Posterior cingulate gyrus (tissue), 11 donors: ENCODE measurements at regions not wholly inside any gene's neighbourhood (a gene's known extent, or its start where the extent isn't known, plus 50 kb on each side); places are given as distances from the start of the nearest gene placed in this dataset.
"Not testable (repeated sequence)": the region's sequence is repeated elsewhere in the genome, so short reads cannot be mapped to it uniquely, and the experiment has no call there.

Experiments used
- DNase-seq, 10 donors: peaks; one replicate each; pipeline versions ENCODE4 v3.0.0 to v3.0.0-alpha.2; 2020 to 2021; ENCODE audit warnings: mixed read lengths in 3 of 10
- intact Hi-C: fragments of 100-400 bp; cut with DNase I; formaldehyde crosslinking; loops from one replicate; pipeline ENCODE4 v1.15.1; 2023

DNA sequence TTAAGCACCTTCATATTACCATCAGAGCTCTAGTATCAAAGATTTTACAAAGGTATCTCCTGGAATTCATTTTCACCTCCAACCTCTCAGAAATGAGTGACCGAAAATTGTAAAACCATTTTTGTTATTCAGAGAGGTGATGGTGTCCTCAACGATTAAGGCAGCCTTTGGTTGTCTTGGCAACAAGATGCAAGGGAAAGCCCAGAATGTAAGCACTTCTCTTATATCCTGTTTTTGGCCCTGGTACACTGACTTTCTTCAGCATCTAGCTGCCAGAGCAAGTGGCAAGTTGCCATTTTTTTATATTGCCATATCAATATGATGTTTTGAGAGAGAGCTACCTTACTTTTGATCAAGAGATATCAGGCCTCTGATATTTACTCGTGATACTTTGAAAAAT is 384.9 kb upstream of the NECTIN3 start:
- DNase-seq, result no peak
- intact Hi-C loops, result no loop called here

DNA sequence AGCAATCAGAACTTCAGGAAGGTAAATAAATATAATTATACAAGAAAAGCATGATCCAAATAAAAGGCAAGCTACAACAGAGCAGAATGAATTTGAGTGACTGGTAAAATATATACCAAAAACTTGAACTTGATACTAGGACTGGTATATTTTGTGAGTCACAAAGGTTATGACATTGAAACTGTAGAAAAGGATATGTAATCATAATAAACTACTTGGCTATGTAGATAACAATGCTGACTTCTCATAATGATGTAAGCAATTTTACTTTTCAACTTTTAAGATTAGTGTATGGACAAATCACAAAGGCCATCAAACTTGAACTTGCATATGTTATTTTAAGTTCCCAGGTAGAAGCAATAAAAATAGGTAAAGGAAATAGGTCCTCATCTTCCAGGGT is 384.5 kb upstream of the NECTIN3 start:
- no peak for DNase-seq
- intact Hi-C loops, result no loop called here

DNA sequence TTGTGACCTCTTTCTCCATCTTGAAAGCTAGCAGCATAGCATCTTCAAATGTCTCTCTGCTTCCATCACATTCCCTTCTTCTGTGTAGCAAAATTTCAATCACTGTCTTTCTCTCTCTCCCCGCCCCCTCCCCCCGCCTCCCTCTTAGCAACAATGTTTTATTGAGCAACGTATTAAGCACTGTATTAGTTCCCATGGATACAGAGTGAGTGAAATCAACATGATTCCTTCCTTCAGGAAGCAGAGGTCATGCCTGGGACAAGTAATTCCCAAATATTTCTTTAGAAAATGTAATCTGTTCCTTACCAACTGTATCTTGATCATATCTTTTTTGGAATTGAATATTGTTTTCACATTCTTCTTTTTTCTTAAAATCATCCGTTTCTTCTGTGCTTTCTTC is 373.7 kb upstream of the NECTIN3 start:
- no peak for DNase-seq
- intact Hi-C loops, result no loop called here

DNA sequence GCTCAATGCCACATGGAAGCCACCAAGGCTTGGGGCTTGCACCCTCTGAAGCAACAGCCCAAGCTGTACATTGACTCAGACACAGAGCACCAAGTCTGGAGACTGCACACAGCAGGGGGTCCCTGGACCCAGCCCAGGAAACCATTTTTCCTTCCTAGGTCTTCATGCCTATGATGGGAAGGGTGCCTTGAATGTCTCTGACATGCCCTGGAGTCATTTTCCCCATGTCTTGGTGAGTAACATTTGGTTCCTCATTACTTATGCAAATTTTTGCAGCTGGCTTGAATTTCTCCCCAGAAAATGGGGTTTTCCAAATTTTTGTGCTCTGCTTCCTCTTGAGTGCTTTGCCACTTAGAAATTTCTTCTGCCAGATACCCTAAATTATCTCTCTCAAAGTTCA is 367.3 kb upstream of the NECTIN3 start:
- intact Hi-C loops, result not testable (repeated sequence)
- peak in 1 of 10 donors; percentile 59 for DNase-seq

DNA sequence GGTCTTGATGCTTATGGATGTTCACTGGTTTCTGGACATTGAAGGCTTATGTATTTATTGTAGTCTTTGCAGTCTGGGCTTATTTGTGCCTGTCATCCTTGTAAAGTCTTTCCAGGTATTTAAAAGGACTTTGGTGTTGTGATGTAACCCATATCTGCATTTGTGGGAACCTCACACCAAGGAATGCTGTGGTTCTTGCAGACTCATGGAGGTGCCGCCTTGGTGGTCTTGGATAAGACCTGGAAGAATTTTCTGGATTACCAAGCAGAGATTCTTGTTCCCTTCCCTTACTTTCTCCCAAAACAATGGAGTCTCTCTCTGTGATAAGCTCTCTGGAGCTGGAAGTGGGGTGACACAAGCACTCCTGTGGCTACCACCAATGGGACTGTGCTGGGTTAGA is 363.5 kb upstream of the NECTIN3 start:
- no peak for DNase-seq
- intact Hi-C loops, result no loop called here

DNA sequence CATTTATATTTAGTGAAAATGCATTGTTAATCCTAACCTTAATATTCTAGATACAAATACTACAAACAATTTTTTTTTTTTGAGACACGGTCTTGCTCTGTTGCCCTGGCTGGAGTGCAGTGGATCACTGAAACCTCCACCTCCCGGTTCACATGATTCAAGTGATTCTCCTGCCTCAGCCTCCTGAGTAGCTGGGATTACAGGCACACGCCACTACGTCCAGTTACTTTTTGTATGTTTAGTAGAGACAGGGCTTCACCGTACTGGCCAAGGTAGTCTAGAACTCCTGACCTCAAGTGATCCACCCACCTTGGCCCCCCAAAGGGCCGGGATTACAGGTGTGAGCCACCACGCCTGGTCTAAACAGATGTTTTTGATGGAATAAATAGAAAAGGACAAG is 361.5 kb upstream of the NECTIN3 start:
- DNase-seq, result no peak
- intact Hi-C loops, result no loop called here

DNA sequence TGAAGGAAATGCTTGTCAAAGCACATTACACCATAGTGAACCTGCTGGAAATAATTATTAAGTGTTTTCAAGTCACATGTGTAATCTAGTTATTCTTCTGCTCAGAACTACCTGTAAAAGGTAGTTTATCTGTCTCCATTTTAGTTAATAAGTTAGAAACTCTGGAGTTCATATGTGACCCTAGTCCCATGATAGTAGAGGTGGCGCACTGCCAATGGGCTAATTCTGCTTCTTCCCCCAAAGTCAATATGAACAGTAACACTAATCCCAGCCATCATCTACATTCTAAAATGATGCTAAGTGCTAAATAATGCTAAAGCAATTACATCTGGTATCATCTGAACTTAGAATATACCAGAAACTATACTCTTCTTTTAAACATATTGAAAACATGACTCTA is 361.0 kb upstream of the NECTIN3 start:
- no peak for DNase-seq
- intact Hi-C loops, result no loop called here

DNA sequence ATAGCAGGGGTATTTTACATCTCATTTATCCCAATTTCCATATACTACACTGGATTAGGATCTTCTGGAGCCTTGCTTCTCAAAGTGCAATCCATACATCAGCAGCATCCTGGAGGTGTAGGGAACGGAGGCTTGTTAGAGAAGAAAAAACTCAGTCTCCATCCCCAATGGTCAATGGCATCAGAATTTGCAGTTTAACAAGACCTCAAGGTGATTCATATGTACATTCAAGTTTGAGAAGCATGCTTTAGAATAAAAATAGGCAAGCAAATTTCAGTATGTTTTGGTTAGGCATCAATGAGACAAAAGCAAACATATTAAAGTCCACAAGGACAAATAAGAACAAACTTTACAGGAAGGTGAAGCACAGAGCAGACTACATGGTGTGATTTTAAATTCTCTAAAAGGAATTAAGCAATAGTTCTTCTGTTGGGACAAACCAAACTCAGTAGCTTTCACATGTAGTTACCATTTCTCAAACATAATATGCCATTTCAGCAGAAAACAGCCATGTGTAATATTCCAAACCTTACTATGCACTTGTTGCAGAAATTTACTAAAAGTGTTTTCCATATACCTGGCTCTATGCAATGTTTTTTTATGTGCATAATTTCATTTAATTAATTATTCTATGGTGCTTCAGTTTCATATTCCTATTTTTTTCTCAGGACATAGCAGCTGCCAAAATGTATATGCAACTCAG is 360.3 kb upstream of the NECTIN3 start:
- DNase-seq, result no peak
- intact Hi-C loops, result no loop called here

DNA sequence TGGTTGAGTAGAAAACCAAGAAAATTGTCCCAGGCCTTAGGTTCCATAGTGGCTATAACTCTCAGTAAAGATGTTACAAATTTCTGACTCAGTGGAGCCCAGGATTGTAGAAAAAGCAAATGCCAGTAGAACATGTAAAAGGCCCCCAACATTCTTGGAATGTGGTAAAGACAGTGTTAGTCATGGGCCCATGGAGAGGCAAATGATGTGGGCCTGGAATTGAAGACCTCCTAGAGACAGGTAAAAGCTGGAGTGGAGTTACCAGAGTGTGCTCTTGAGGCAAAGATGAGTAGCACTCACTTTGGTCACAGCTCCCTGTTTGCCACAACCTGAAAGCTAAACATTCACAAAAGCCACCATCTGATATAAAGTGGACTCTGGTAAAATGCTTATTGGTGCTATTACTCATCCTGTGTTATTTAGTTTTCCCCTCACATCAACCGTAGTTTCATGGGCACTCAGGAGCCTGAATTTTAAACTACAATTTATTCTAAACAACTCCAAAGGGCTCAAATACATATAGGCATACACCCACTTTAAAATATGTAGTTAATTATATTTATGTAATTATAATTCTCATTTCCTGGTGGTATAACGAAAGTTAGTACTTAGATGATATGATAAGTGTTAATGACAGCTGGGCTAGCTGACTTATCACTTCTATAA is 359.6 kb upstream of the NECTIN3 start:
- no peak for DNase-seq
- intact Hi-C loops, result no loop called here

DNA sequence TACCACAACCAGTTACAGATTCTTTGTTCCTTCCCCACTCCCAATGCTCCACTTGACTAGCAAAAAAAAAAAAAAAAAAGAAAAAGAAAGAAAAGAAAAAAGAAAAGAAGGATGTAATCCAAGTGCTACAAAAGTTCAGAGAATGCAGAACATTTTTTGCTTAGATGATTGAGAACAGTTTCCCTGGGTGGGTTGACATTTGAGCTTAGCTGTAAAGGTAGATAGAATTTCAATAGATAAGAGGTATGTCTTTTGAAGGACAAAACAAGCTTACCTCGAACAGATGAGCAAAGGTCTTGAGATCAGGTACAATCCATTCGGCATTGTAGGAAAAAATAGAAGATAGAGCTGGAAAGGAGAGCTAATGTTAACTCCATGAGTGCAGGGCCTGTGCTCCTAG is 344.6 kb upstream of the NECTIN3 start:
- DNase-seq, result no peak
- intact Hi-C loops, result no loop called here

DNA sequence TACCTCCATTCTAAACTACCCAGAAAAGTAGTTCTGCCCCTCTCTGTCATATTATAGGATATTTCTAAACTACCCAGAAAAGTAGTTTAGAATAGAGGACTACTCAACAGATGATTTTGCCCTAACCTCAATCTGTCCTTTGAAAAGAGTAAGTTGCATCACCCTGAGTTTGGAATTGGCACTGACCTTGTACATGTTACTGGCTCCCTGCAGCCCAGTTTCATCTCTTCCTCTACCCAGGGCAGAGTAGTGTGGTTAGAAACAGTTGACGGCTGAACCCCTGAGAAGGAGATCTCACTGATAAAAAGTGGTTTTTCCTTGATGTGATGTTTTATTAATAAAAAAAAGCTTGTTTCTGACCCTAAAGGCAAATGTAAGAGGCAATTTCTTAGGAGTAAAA is 340.5 kb upstream of the NECTIN3 start:
- DNase-seq, result no peak
- intact Hi-C loops, result no loop called here

DNA sequence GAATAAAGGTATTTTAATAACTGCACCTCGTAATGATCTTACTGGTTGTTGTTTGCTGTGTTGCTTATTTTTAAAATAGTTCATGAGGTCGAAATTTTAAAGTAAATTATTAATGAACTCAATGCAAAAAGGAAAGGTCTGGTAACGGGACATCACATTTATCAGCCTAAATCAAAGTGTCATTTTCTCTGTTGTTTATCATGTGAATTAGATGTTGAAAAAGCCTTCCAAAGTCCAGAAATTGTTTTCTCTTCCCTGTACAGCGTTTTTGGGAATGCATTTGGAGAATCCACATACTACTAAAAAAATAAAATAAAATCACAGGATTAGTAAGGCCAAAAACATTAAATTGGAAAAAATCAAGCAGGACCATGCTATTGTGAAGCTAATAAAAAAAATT is 339.2 kb upstream of the NECTIN3 start:
- intact Hi-C loops, result no loop called here
- no peak for DNase-seq

DNA sequence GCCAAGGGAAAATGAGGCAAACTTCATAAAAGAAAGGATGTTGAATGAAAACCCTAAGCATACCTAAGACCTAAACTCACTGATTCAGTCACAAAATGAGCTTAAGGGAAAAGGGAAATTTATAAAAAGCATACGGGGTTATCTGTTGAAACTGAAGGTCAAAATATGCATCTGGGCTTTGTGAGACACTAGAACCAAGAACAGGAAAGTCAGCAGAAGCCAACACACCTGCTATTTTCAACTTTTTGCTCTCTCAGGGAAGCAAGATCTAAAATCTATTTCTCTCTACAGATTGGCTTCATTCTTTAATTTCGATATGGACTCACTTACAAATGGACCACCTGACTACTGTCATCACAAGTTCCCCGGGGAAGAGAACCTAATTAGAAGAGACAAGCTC is 338.6 kb upstream of the NECTIN3 start:
- no peak for DNase-seq
- intact Hi-C loops, result no loop called here

DNA sequence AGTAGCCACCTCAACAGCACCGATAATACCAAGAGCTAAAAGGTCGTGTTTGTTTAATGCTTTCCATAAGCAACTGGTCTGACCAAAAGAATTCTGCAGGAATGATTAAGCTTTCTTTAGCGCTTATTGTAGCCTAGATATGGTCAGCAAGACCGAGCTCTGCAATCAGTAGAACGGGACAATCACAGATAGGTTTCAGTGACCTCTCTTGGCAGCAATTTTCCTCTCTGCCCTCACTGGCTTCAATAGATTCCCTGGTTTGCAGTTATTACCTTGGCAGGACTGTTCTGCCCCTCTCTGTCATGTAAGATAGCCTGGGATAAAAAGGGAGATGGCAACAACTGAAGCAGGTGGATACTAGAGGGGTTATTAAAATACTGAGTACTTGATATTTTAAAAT is 337.1 kb upstream of the NECTIN3 start:
- no peak for DNase-seq

DNA sequence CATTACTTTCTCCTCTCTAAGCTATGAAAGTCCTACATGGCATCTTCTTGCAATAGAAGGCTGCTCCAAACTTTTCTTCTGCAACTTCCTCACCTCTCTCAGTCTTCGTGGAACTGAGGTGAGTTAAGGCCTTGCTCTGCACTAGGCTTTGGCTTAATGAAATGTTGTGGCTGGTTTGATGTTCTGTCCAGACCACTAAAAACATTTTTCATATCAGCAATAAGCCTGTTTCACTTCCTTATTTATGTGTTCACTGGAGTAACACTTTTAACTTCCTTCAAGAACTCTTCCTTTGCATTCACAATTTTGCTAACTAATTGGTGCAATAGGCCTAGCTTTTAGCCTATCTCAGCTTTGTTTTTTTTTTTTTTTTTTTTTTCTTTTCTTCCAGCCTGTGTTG is 335.3 kb upstream of the NECTIN3 start:
- no peak for DNase-seq
- intact Hi-C loops, result no loop called here

More for the DNA sequence above, 337.1 kb upstream of the NECTIN3 start:
- intact Hi-C loops, result no loop called here

DNA sequence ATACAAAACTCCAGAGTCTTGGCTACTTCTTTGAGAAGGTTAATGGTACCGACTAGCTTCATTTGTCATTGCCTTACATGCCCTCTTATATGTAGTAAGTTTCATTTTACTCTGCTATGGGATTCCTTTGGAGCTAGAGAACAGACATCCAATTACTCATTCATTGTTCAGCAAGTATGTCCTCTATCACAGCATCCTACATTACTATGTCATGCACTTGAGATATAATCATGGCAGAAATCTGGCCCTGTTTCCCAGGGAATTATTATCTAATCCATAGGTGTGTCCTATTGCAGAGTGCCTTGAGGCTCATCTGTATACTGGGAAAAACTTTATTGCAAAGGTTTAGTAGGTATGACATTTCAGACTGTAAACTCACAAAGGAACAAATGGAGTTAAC is 333.1 kb upstream of the NECTIN3 start:
- DNase-seq, result no peak
- intact Hi-C loops, result no loop called here

DNA sequence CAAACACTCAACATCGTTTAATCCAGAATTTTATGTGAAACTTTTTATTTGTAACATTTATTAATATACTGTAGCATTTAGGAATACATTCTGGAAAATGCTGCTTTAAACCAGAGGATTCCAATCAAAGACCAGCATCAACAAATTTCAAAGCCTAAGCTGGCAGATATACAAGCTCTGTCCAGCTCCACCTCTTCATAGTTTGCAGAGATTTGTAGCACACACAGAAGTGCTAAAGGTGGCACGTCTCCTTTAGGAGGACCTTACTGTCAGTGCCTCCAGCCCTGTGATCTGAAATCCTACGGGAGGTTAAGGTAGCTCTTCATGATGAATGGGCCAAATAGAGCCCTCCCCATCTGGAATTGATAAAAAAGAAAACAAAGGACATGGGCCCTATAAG is 329.7 kb upstream of the NECTIN3 start:
- no peak for DNase-seq
- intact Hi-C loops, result no loop called here

DNA sequence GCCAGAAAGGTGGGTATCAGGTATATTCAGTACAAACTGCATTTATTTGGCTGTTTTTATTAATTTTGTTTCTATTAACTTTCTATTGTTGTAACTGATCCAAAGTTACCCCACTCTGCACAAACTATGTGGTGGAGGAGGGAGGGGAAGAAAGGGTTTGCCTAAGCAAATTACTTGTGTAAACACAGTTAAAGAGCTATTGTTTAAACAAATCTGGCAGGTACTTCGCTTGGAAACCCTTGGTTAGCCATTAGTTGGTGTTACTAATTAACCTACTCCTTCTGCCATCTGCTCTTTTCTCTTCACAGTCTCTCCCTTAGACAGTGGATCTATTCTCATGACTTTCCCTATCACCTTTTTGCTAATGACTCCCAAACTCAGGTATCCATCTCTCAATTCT is 328.4 kb upstream of the NECTIN3 start:
- DNase-seq, result no peak
- intact Hi-C loops, result no loop called here

DNA sequence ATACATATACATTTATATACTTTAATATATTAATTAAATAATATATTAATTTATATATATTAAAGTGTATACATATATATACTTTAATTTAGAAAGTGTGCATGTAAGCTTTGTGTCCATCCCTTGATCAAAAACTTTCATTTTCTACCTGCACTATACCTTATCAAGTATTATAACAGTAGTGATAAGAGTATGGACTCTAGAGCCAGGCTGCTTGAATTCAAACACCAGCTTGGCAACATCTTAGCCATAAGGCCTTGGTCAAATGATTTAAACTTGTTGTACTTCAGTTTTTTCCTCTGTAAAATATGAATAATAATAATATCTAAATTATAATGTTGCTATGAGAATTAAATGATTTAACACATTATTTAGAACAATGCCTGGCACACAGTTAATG is 327.6 kb upstream of the NECTIN3 start:
- no peak for DNase-seq
- intact Hi-C loops, result no loop called here

DNA sequence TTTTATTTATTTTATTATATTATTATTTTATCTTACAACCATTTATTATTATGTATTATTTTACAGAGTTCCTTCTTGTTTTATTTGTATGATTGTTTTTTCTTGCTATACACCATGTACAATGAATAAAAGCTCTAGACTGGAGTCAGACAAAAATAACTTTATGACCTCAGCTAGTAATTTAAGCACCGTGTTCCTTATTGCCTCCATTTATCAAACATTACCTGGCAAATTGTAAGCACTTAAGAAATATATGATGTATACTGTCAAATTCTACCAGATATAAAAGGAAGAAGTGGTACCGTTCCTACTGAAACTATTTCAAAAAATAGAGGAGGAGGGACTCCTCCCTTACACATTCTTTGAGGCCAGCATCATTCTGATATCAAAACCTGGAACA is 326.9 kb upstream of the NECTIN3 start:
- intact Hi-C loops, result no loop called here
- DNase-seq, result no peak

DNA sequence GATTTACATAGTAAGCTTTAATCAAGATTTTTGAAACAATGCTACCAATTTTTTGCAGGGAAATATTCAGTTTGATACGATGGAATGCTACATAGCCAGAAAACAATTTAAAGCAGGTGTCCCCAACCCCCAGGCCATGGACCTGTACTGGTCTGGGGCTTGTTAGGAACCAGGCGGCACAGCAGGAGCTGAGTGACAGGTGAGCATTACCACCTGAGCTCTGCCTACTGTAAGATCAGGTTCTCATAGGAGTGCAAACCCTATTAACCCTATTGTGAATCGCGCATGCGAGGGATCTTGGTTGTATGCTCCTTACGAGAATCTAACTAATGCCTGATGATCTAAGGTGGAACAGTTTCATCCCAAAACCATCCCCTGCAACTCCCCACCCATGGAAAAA is 322.6 kb upstream of the NECTIN3 start:
- no peak for DNase-seq
- intact Hi-C loops, result no loop called here

DNA sequence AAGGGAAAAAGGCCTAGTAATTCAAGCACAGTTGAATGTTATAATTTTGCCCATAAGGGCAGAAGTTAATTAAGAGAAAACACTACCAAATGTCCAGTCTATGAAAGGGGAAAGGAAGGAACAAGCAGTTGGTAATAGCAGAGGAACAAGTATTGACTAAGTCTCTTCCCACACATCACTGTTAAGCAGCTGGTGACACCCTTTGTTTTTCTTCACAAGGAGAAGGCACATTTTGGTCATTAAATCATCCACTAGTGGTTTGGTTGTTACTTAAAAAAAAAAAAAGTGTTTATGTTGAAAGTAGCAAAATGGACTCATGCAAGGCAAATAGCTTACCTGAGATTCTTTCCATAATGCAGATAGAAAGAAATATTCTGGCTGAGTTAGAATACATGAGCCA is 321.4 kb upstream of the NECTIN3 start:
- intact Hi-C loops, result no loop called here
- DNase-seq, result no peak

DNA sequence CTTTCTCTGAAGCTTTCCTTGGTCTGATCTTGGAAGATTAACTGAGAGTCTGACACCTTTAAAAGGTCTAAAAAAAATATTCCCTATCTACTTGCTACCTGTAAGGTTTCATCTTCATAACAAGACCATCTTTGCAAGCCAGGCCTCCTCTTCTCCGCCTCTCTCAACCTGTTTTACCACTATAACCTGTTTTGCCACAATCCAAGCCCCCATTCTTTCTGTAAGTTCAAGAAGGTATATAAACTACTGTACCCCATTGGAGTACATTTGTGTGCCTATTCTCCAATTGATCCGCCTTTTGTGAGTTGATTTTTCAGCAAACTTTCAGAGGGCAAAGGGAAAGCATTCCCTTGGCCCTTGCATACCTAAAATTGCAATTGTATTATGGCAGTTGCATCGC is 319.3 kb upstream of the NECTIN3 start:
- intact Hi-C loops, result no loop called here

More for the DNA sequence above, 319.3 kb upstream of the NECTIN3 start:
- no peak for DNase-seq
